HepG2 (cell line): ENCODE measurements at regions not wholly inside any gene's neighbourhood (a gene's known extent, or its start where the extent isn't known, plus 50 kb on each side); places are given as distances from the start of the nearest gene placed in this dataset.

ENCODE experiments used
- ATAC-seq: fragments of 200-7000 bp; cut with Tn5 transposase; 3 replicates; pipeline ENCODE4 v1.9.1; 2020; ENCODE audit warnings: mild to moderate bottlenecking, moderate library complexity
- BruUV-seq: library from RNA; stranded (reverse); fragments of 400-500 nt; replicated peaks from 2 replicates; lab custom pipeline; 2021; lab: Mats Ljungman, UMichigan
- CTCF ChIA-PET: fragments of 300-600 bp; formaldehyde crosslinking; extraction: SDS; loops from one replicate; lab custom pipeline; 2021; ENCODE audit warnings: low total read pairs, inconsistent platforms, low intra/inter-chr PET ratio; lab: Yijun Ruan, JAX
- POLR2A ChIA-PET: fragments of 350-600 bp; sonication (Branson Sonifier 250); formaldehyde crosslinking; loops from one replicate; lab custom pipeline; 2020; ENCODE audit warnings: antibody characterized with exemption, inconsistent platforms; lab: Yijun Ruan, JAX
- DNase-seq: peaks from one replicate; pipeline ENCODE4 v3.0.0-alpha.2; 2015; ENCODE audit warnings: low spot score
- FAIRE-seq: peaks from 3 replicates; lab custom pipeline; 2011; peaks lifted over from hg19 to GRCh38; lab: Jason Lieb, UNC
- H2AFZ ChIP-seq: one replicate; pipeline ENCODE4 v1.6.1; 2011; ENCODE audit warnings: low read length, inconsistent platforms
- H3K27ac ChIP-seq: fragments of 300-600 bp; 3 replicates; pipeline ENCODE4 v1.8.0; 2011; ENCODE audit warnings: mixed run types, mild to moderate bottlenecking, mixed read lengths, low read length, inconsistent platforms; ENCODE audit not compliant: insufficient read depth; ENCODE audit errors: extremely low read length
- H3K27me3 ChIP-seq, 2 experiments: fragments of 200-600 bp in 1 of 2; 2 replicates in 1 of 2; 3 replicates in 1 of 2; pipeline versions ENCODE4 v1.6.0 to v1.8.0; 2011; ENCODE audit warnings: low read length in 2 of 2, mild to moderate bottlenecking in 2 of 2, moderate library complexity in 2 of 2, inconsistent platforms in 1 of 2; ENCODE audit not compliant: insufficient read depth in 2 of 2, control insufficient read depth in 1 of 2
- H3K36me3 ChIP-seq, 2 experiments: fragments of 200-600 bp in 1 of 2; replicated peaks in 1 of 2; 2 replicates in 1 of 2; 3 replicates in 1 of 2; pipeline versions ENCODE4 v1.5.1 to v1.8.0; 2011; ENCODE audit warnings: low read length in 2 of 2, inconsistent platforms in 1 of 2; ENCODE audit not compliant: insufficient read depth in 2 of 2, control insufficient read depth in 1 of 2
- H3K4me1 ChIP-seq: 2 replicates; pipeline ENCODE4 v1.5.1; 2012; ENCODE audit warnings: low read length, inconsistent platforms; ENCODE audit not compliant: insufficient read depth
- H3K4me2 ChIP-seq: 2 replicates; pipeline ENCODE4 v1.6.0; 2011; ENCODE audit warnings: low read depth, low read length, inconsistent platforms
- H3K4me3 ChIP-seq, 3 experiments: fragments of 200-600 bp in 1 of 3; sonication (generic), shearing (Covaris generic) in 1 of 3; replicated peaks in 1 of 3; 2 replicates each; pipeline ENCODE4 v1.5.1; 2011 to 2016; ENCODE audit warnings: low read length in 3 of 3, inconsistent platforms in 2 of 3, low read depth in 2 of 3, mild to moderate bottlenecking in 2 of 3, control low read depth in 1 of 3, mixed read lengths in 1 of 3; ENCODE audit not compliant: insufficient read depth in 1 of 3
- H3K79me2 ChIP-seq: one replicate; pipeline ENCODE4 v1.6.1; 2011; ENCODE audit warnings: low read length, inconsistent platforms; ENCODE audit not compliant: insufficient read depth
- H3K9ac ChIP-seq: 2 replicates; pipeline ENCODE4 v1.6.0; 2011; ENCODE audit warnings: mild to moderate bottlenecking, low read depth, low read length, inconsistent platforms; ENCODE audit not compliant: insufficient read depth
- H3K9me3 ChIP-seq: 2 replicates; pipeline ENCODE4 v1.5.1; 2012; ENCODE audit warnings: mild to moderate bottlenecking, low read length
- H4K20me1 ChIP-seq: 2 replicates; pipeline ENCODE4 v1.6.0; 2011; ENCODE audit warnings: inconsistent platforms, mild to moderate bottlenecking, low read length, moderate library complexity; ENCODE audit not compliant: insufficient read depth
- ATF5 ChIP-seq: sonication (generic); formaldehyde crosslinking; IDR thresholded peaks from 2 replicates; pipeline ENCODE4 v1.4.0; 2020; ENCODE audit warnings: mild to moderate bottlenecking, low read depth, missing genetic modification reagents
- CHD2 ChIP-seq: IDR thresholded peaks from 2 replicates; pipeline ENCODE4 v1.6.1; 2011; ENCODE audit warnings: low read depth, low read length, improper control_type of control experiment
- PAXIP1 ChIP-seq: sonication (generic); formaldehyde crosslinking; conservative IDR thresholded peaks from 2 replicates; pipeline ENCODE4 v1.4.0; 2020; ENCODE audit warnings: mild to moderate bottlenecking, missing genetic modification reagents, moderate library complexity
- TERF1 ChIP-seq: sonication (generic); formaldehyde crosslinking; IDR thresholded peaks from 2 replicates; pipeline ENCODE4 v1.8.0; 2022; ENCODE audit warnings: mild to moderate bottlenecking, missing genetic modification reagents, moderate library complexity
- ZBTB42 ChIP-seq: sonication (generic); formaldehyde crosslinking; IDR thresholded peaks from 2 replicates; pipeline ENCODE4 v1.5.0; 2020; ENCODE audit warnings: mild to moderate bottlenecking, missing genetic modification reagents
- ZNF432 ChIP-seq: sonication (generic); formaldehyde crosslinking; IDR thresholded peaks from 2 replicates; pipeline ENCODE4 v1.5.0; 2020; ENCODE audit warnings: missing genetic modification reagents, mild to moderate bottlenecking, borderline replicate concordance
- ZNF577 ChIP-seq: sonication (generic); formaldehyde crosslinking; IDR thresholded peaks from 2 replicates; pipeline ENCODE4 v1.4.0; 2020; ENCODE audit warnings: mild to moderate bottlenecking, low read depth, missing genetic modification reagents, borderline replicate concordance
- WGBS: methylation state at CpG from one replicate; pipeline ENCODE4 v1.1.6; 2017; ENCODE audit warnings: low lambda C conversion rate; 5-methylcytosine and 5-hydroxymethylcytosine counted together
- in situ Hi-C: cut with HindIII; loops from 2 replicates; pipeline ENCODE4 v1.10.0; 2017; ENCODE audit warnings: low pct_unique_long_range_greater_than_20kb; ENCODE audit not compliant: extremely low pct_ligation_motif_present
- intact Hi-C: fragments of 100-400 bp; cut with micrococcal nuclease; formaldehyde crosslinking; loops from one replicate; pipeline ENCODE4 v1.10.0; 2022; ENCODE audit not compliant: unreplicated experiment

- Histone ChIP-seq H3K79me2 (no peaks in the 10 kb centered on the region), H3K27ac (no peak overlapping the region), H3K9me3 (peaks cover 7% of the 10 kb centered on the region), H2AFZ (no peak overlapping the region), H3K9ac (no peak overlapping the region), H4K20me1 (no peaks in the 10 kb centered on the region), H3K4me1 (no peaks in the 10 kb centered on the region), H3K36me3 (no peaks in the 10 kb centered on the region), H3K27me3 (no peaks in the 10 kb centered on the region), H3K4me3 (no peak overlapping the region), H3K4me2 (no peak overlapping the region)
- FAIRE-seq = no peak
- DNase-seq = no peak
- 25% methylated on average over 4 of the region's 4 CpGs for WGBS
- in situ Hi-C loops (no loop called here), intact Hi-C loops (no loop called here)
- ATAC-seq = no peak
- BruUV-seq = no TSS peak
- ChIA-PET POLR2A (no interaction called here), CTCF (no interaction called here)
- no peak for TF ChIP-seq ZNF432
- no peak for TF ChIP-seq ZNF577
- TF ChIP-seq ZBTB42 (CRISPR knock-in tag) = no peak
- no peak for TF ChIP-seq CHD2
- no peak for TF ChIP-seq ATF5 (CRISPR knock-in tag)
- no peak for TF ChIP-seq PAXIP1 (CRISPR knock-in tag)
- no peak for TF ChIP-seq TERF1 (CRISPR knock-in tag)
Measured at GRCh38 chr13:80572308-80572922, 231.5 kb upstream of the SPRY2 start.
